ENCODE measurements at regions not wholly inside any gene's neighbourhood (a gene's known extent, or its start where the extent isn't known, plus 50 kb on each side); places are given as distances from the start of the nearest gene placed in this dataset.
A peak's percentile ranks its signal among the peaks of the same experiment; 100 is the strongest.

GRCh38 chr4:138555108-138555507 lies 313.0 kb upstream of the SLC7A11 start:
- DNase-seq = no peak

- DNase-seq = no peak
Observed at GRCh38 chr4:138553001-138553845, 311.1 kb upstream of the SLC7A11 start.

- no peak for DNase-seq
Observed at GRCh38 chr4:138542191-138542776, 300.1 kb upstream of the SLC7A11 start.

- no peak for DNase-seq
Observed at GRCh38 chr4:138540056-138540800, 298.1 kb upstream of the SLC7A11 start.

GRCh38 chr4:138538743-138539142 lies 296.6 kb upstream of the SLC7A11 start:
- DNase-seq = no peak

GRCh38 chr4:138537731-138538490 lies 295.8 kb upstream of the SLC7A11 start:
- no peak for DNase-seq

GRCh38 chr4:138535316-138535715 lies 293.2 kb upstream of the SLC7A11 start:
- DNase-seq = no peak

- peak; percentile 31 for DNase-seq
Observed at GRCh38 chr4:138522366-138522765, 280.2 kb upstream of the SLC7A11 start.

GRCh38 chr4:138521809-138522208 lies 279.7 kb upstream of the SLC7A11 start:
- DNase-seq = no peak

- DNase-seq = no peak
Observed at GRCh38 chr4:138519436-138519835, 277.3 kb upstream of the SLC7A11 start.

GRCh38 chr4:138513535-138513934 lies 271.4 kb upstream of the SLC7A11 start:
- DNase-seq = no peak

GRCh38 chr4:138512756-138513155 lies 270.6 kb upstream of the SLC7A11 start:
- DNase-seq = no peak

GRCh38 chr4:138510053-138510452 lies 267.9 kb upstream of the SLC7A11 start:
- DNase-seq = no peak

GRCh38 chr4:138509346-138509745 lies 267.2 kb upstream of the SLC7A11 start:
- no peak for DNase-seq

GRCh38 chr4:138507522-138507921 lies 265.4 kb upstream of the SLC7A11 start:
- no peak for DNase-seq

GRCh38 chr4:138501614-138502013 lies 259.5 kb upstream of the SLC7A11 start:
- no peak for DNase-seq

GRCh38 chr4:138500869-138501268 lies 258.7 kb upstream of the SLC7A11 start:
- no peak for DNase-seq

- DNase-seq = no peak
Observed at GRCh38 chr4:138499627-138500026, 257.5 kb upstream of the SLC7A11 start.

GRCh38 chr4:138494931-138495330 lies 252.8 kb upstream of the SLC7A11 start:
- DNase-seq = no peak

- no peak for DNase-seq
Observed at GRCh38 chr4:138494116-138494515, 252.0 kb upstream of the SLC7A11 start.

- no peak for DNase-seq
Observed at GRCh38 chr4:138492176-138492575, 250.0 kb upstream of the SLC7A11 start.

GRCh38 chr4:138488533-138488932 lies 246.4 kb upstream of the SLC7A11 start:
- DNase-seq = no peak

GRCh38 chr4:138487670-138488069 lies 245.5 kb upstream of the SLC7A11 start:
- DNase-seq = no peak

Data from kidney glomerular epithelial cell (primary cell).